K562 (cell line): ENCODE measurements at regions not wholly inside any gene's neighbourhood (a gene's known extent, or its start where the extent isn't known, plus 50 kb on each side); places are given as distances from the start of the nearest gene placed in this dataset.

Experiments used
- ATAC-seq: fragments of 200-7000 bp; cut with Tn5 transposase; 3 replicates; pipeline ENCODE4 v1.9.1; 2020; ENCODE audit warnings: moderate library complexity
- BruUV-seq: library from RNA; stranded (reverse); fragments of 400-500 nt; replicated peaks from 2 replicates; lab custom pipeline; 2021; lab: Mats Ljungman, UMichigan
- CTCF ChIA-PET: fragments of 300-600 bp; formaldehyde crosslinking; extraction: SDS; loops from one replicate; lab custom pipeline; 2021; ENCODE audit warnings: low intra/inter-chr PET ratio; lab: Yijun Ruan, JAX
- POLR2A ChIA-PET: fragments of 300-600, 350-650 bp; sonication (Branson Sonifier 250); formaldehyde crosslinking; extraction: SDS; loops from one replicate; lab custom pipeline; 2021; ENCODE audit warnings: antibody characterized with exemption, inconsistent platforms; lab: Yijun Ruan, JAX
- DNase-seq, 4 experiments: peaks; one replicate each; pipeline versions ENCODE4 v3.0.0 to v3.0.0-alpha.2; 2011 to 2018; ENCODE audit warnings: low spot score in 3 of 4, mixed read lengths in 3 of 4; ENCODE audit errors: extremely low read depth in 1 of 4
- FAIRE-seq: peaks from 2 replicates; lab custom pipeline; 2011; peaks lifted over from hg19 to GRCh38; lab: Jason Lieb, UNC
- H2AFZ ChIP-seq: 2 replicates; pipeline ENCODE4 v1.6.0; 2011; ENCODE audit warnings: low read depth, low read length, control low read depth, inconsistent platforms
- H3K27ac ChIP-seq: fragments of 200-600 bp; 3 replicates; pipeline ENCODE4 v1.8.0; 2011; ENCODE audit warnings: low read depth, mild to moderate bottlenecking, control low read depth, inconsistent platforms, low read length, moderate library complexity, mixed read lengths; ENCODE audit errors: extremely low read depth
- H3K27me3 ChIP-seq, 2 experiments: fragments of 300-600 bp in 1 of 2; 2 replicates in 1 of 2; 3 replicates in 1 of 2; pipeline versions ENCODE4 v1.6.0 to v1.8.0; 2011; ENCODE audit warnings: inconsistent platforms in 2 of 2, low read length in 2 of 2, mild to moderate bottlenecking in 1 of 2, mixed read lengths in 1 of 2, moderate library complexity in 1 of 2; ENCODE audit not compliant: control insufficient read depth in 2 of 2, insufficient read depth in 2 of 2
- H3K36me3 ChIP-seq: fragments of 300-600 bp; 3 replicates; pipeline ENCODE4 v1.8.0; 2011; ENCODE audit warnings: mild to moderate bottlenecking, low read length, inconsistent platforms; ENCODE audit not compliant: control insufficient read depth, insufficient read depth
- H3K4me1 ChIP-seq, 2 experiments: fragments of 200-600 bp in 1 of 2; replicated peaks in 1 of 2; 2 replicates in 1 of 2; 3 replicates in 1 of 2; pipeline versions ENCODE4 v1.5.1 to v1.8.0; 2011; ENCODE audit warnings: inconsistent platforms in 2 of 2, low read length in 2 of 2, mild to moderate bottlenecking in 1 of 2, mixed read lengths in 1 of 2, moderate library complexity in 1 of 2; ENCODE audit not compliant: control insufficient read depth in 2 of 2, insufficient read depth in 2 of 2
- H3K4me2 ChIP-seq: 2 replicates; pipeline ENCODE4 v1.6.1; 2011; ENCODE audit warnings: low read length, control low read depth, inconsistent platforms, mixed read lengths; ENCODE audit not compliant: insufficient read depth
- H3K4me3 ChIP-seq: fragments of 200-600 bp; sonication (generic), shearing (Covaris generic); 2 replicates; pipeline ENCODE4 v1.5.1; 2016; ENCODE audit warnings: control low read depth, inconsistent platforms
- H3K79me2 ChIP-seq: fragments of 200-600 bp; 3 replicates; pipeline ENCODE4 v1.8.0; 2011; ENCODE audit warnings: low read length, inconsistent platforms; ENCODE audit not compliant: control insufficient read depth, insufficient read depth
- H3K9ac ChIP-seq, 2 experiments: 2 replicates each; pipeline versions ENCODE4 v1.6.0 to v1.6.1; 2011; ENCODE audit warnings: low read depth in 2 of 2, low read length in 2 of 2, control low read depth in 1 of 2, inconsistent platforms in 1 of 2, mild to moderate bottlenecking in 1 of 2, mixed read lengths in 1 of 2; ENCODE audit not compliant: insufficient read depth in 1 of 2
- H3K9me1 ChIP-seq: one replicate; pipeline ENCODE4 v1.6.0; 2011; ENCODE audit warnings: inconsistent platforms, mild to moderate bottlenecking, low read length, moderate library complexity; ENCODE audit not compliant: control insufficient read depth, insufficient read depth
- H3K9me3 ChIP-seq: replicated peaks from 2 replicates; pipeline ENCODE4 v1.5.1; 2011; ENCODE audit warnings: low read depth, low read length, inconsistent platforms; ENCODE audit not compliant: control insufficient read depth, insufficient read depth
- H4K20me1 ChIP-seq: replicated peaks from 2 replicates; pipeline ENCODE4 v1.6.1; 2011; ENCODE audit warnings: low read length, inconsistent platforms, mixed read lengths; ENCODE audit not compliant: control insufficient read depth, insufficient read depth
- EWSR1 ChIP-seq: fragments of 450-650 bp; IDR thresholded peaks from 2 replicates; pipeline ENCODE4 v1.6.1; 2018; ENCODE audit warnings: borderline replicate concordance, mild to moderate bottlenecking, low read depth, moderate library complexity; ENCODE audit not compliant: partially characterized antibody
- KLF1 ChIP-seq: fragments of 450-650 bp; IDR thresholded peaks from 2 replicates; pipeline ENCODE4 v1.6.1; 2016; ENCODE audit warnings: missing genetic modification characterization, missing compliant biosample characterization
- MAFK ChIP-seq: IDR thresholded peaks from 2 replicates; pipeline ENCODE4 v1.6.1; 2011; ENCODE audit warnings: low read length, improper control_type of control experiment
- MECOM ChIP-seq: fragments of 250-450 bp; sonication (Bioruptor Pico); IDR thresholded peaks from 2 replicates; pipeline ENCODE4 v1.8.0; 2022; ENCODE audit warnings: inconsistent platforms
- NR2F6 ChIP-seq: fragments of 450-650 bp; formaldehyde crosslinking; IDR thresholded peaks from 2 replicates; pipeline ENCODE4 v1.4.0; 2020; ENCODE audit warnings: mild to moderate bottlenecking
- RBFOX2 ChIP-seq: fragments of 200-400 bp; formaldehyde crosslinking; IDR thresholded peaks from 2 replicates; pipeline ENCODE4 v1.6.1; 2017; ENCODE audit warnings: low read depth, mild to moderate bottlenecking, low read length, moderate library complexity
- ZBTB12 ChIP-seq: fragments of 250-450 bp; sonication (Bioruptor Pico); IDR thresholded peaks from 2 replicates; pipeline ENCODE4 v1.4.0; 2020
- ZNF740 ChIP-seq, 3 experiments: fragments of 200-800 bp in 1 of 3; sonication (Bioruptor generic) in 1 of 3; sonication (generic) in 1 of 3; formaldehyde crosslinking in 1 of 3; IDR thresholded peaks; 2 replicates each; pipeline versions ENCODE4 v1.6.1 to v1.8.0; 2016 to 2022; ENCODE audit warnings: mild to moderate bottlenecking in 2 of 3, missing compliant biosample characterization in 2 of 3, missing genetic modification characterization in 2 of 3, missing genetic modification reagents in 1 of 3
- WGBS: fragments of 100-300 bp; shearing (Covaris generic); methylation state at CpG from one replicate; pipeline ENCODE4 v1.1.6; 2016; ENCODE audit warnings: low coverage, mixed read lengths; ENCODE audit not compliant: insufficient coverage; ENCODE audit errors: missing lambda C conversion rate; 5-methylcytosine and 5-hydroxymethylcytosine counted together
- in situ Hi-C: fragments of 300-500 bp; cut with MboI; formaldehyde crosslinking; loops from 4 replicates; pipeline ENCODE4 v1.15.0; 2018; ENCODE audit warnings: inconsistent platforms, mixed read lengths
- intact Hi-C: fragments of 100-400 bp; cut with micrococcal nuclease; formaldehyde crosslinking; loops from 2 replicates; pipeline ENCODE4 v1.14.2; 2022

DNA sequence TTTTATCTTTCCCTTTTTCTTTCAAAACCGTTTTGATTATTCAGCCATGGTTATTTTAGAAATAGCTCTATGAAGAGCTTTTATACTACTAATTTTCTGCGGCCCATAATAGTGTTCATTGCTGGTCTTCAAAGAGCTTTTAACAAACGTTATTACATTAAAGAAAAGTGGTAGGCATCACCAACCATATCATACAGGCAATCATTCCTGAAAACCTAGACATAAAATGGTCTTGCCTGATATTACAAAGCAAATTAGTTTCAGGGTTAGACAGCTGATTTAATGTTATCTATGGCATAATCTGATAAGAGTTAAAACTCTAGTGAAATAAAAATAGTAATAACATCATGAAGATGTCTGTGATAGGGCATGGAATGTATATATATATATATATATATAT, 89.7 kb upstream of the CNTN1 start:
- Histone ChIP-seq H3K36me3 (no peaks in the 10 kb centered on the region), H3K4me3 (no peak overlapping the region), H3K27ac (no peak overlapping the region), H3K27me3 (no peaks in the 10 kb centered on the region), H4K20me1 (no peaks in the 10 kb centered on the region), H3K9me3 (no peaks in the 10 kb centered on the region), H3K9me1 (no peaks in the 10 kb centered on the region), H3K4me1 (no peaks in the 10 kb centered on the region), H3K79me2 (no peaks in the 10 kb centered on the region), H3K4me2 (no peak overlapping the region), H3K9ac (no peak overlapping the region), H2AFZ (no peak overlapping the region)
- ATAC-seq (no peak), FAIRE-seq (no peak), DNase-seq (no peak)
- ChIA-PET POLR2A (no interaction called here), CTCF (no interaction called here)
- in situ Hi-C loops (no loop called here), intact Hi-C loops (no loop called here)
- TF ChIP-seq KLF1 (tag), result no peak
- no peak for TF ChIP-seq ZNF740 (CRISPR knock-in tag; IDR thresholded peaks at IDR 0.05)
- TF ChIP-seq ZNF740 (tag; IDR thresholded peaks at IDR 0.05), result no peak
- no peak for TF ChIP-seq RBFOX2
- no peak for TF ChIP-seq EWSR1
- TF ChIP-seq ZBTB12 (CRISPR knock-in tag), result no peak
- no peak for TF ChIP-seq NR2F6
- TF ChIP-seq MAFK, result no peak
- no peak for TF ChIP-seq MECOM
- no TSS peak for BruUV-seq
- WGBS, result 0% methylated on average over 3 of the region's 3 CpGs
